SH-SY5Y (cell line): ENCODE measurements at regions not wholly inside any gene's neighbourhood (a gene's known extent, or its start where the extent isn't known, plus 50 kb on each side); places are given as distances from the start of the nearest gene placed in this dataset.

ENCODE experiments used
- GATA2 ChIP-seq: IDR thresholded peaks from 2 replicates; pipeline ENCODE4 v1.6.1; 2011; ENCODE audit warnings: mild to moderate bottlenecking, low read depth, low read length
- GATA3 ChIP-seq: IDR thresholded peaks from 2 replicates; pipeline ENCODE4 v1.6.1; 2011; ENCODE audit warnings: low read depth, mild to moderate bottlenecking, low read length, moderate library complexity

DNA sequence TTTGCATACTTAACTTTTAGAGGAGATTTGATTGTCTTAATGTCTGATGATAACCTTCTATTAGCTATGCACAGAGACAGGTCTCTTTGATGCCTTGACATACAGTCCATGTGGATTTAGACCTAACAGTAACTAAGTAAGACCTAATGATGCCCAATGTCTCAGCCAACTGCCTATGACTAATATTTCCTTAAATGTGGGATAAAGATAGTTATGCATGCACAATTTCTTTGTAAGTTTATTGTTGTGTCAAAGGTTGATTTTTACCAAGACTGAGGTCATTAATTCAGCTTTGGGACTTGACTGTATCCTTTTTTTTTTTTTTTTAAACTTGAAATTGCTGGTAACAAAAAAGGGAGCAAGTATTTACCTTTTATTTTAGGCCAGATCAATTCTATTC is 450.0 kb downstream of the HAO1 start:
- no peak for TF ChIP-seq GATA2
- TF ChIP-seq GATA3, result no peak
